ENCODE measurements at regions not wholly inside any gene's neighbourhood (a gene's known extent, or its start where the extent isn't known, plus 50 kb on each side); places are given as distances from the start of the nearest gene placed in this dataset.

DNA sequence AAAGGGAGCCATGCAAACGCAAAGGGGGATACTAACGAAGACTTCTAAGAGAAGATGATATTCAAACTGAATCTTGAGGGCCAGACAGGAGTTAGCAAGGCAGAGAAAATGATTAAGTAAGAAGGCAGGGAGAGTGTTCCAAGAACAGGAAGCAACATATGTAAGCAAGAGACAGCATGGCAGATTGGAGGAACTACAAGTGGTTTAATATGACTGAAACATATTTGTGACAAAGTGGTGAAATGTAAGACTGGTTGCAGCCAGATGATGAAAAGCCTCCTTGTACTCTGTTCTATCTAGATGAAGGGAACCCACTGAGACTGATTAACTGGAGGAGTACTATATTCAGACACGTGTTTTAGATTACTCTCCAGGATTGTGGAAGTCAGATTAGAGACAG, 116.6 kb upstream of the DIAPH2 start:
- Histone ChIP-seq H2BK120ac (replicated peaks; ENCODE audit: low read depth, low read length) (no peak overlapping the region), H2BK5ac (ENCODE audit: low read depth, low read length) (no peak overlapping the region), H2BK12ac (ENCODE audit: low read depth, low read length) (no peak overlapping the region), H3K27me3 (replicated peaks in 1 of 4; ENCODE audit: control insufficient read depth in 3 of 4, extremely low read depth in 1 of 4, insufficient read depth in 3 of 4, low read length in 3 of 4) (no peaks in the 10 kb centered on the region), H2AFZ (ENCODE audit: low read length) (no peak overlapping the region), H4K8ac (ENCODE audit: extremely low read depth, insufficient read depth, low read length) (no peak overlapping the region), H4K91ac (replicated peaks; ENCODE audit: insufficient read length, low read length) (no peak overlapping the region), H3K4me3 (ENCODE audit: extremely low read depth in 1 of 4, insufficient read depth in 2 of 4, low read depth in 3 of 4, low read length in 4 of 4) (no peak overlapping the region), H2BK15ac (ENCODE audit: low read length) (no peak overlapping the region), H3K23me2 (ENCODE audit: low read depth, low read length) (no peaks in the 10 kb centered on the region), H3K9me3 (ENCODE audit: insufficient read depth in 2 of 2, low read depth in 1 of 2, low read length in 1 of 2) (no peaks in the 10 kb centered on the region), H2AK5ac (ENCODE audit: low read depth, low read length) (no peak overlapping the region), H3K23ac (ENCODE audit: insufficient read length) (no peak overlapping the region), H2BK20ac (ENCODE audit: low read length) (no peak overlapping the region), H3K79me2 (ENCODE audit: control insufficient read depth in 1 of 2, insufficient read depth in 2 of 2, low read length in 2 of 2) (no peaks in the 10 kb centered on the region), H3K14ac (ENCODE audit: insufficient read length) (no peak overlapping the region), H3K18ac (ENCODE audit: extremely low read depth, low read length) (no peak overlapping the region), H4K5ac (ENCODE audit: insufficient read length, low read depth, low read length) (no peak overlapping the region), H3K79me1 (ENCODE audit: low read depth, low read length) (no peaks in the 10 kb centered on the region), H4K20me1 (replicated peaks in 1 of 2; ENCODE audit: control insufficient read depth in 1 of 2, insufficient read depth in 2 of 2, low read length in 2 of 2) (no peaks in the 10 kb centered on the region), H3K36me3 (ENCODE audit: control insufficient read depth in 2 of 4, insufficient read depth in 4 of 4, low read length in 3 of 4) (no peaks in the 10 kb centered on the region), H3K4me1 (replicated peaks in 1 of 4; ENCODE audit: control insufficient read depth in 3 of 4, insufficient read depth in 4 of 4, low read length in 3 of 4) (no peaks in the 10 kb centered on the region), H3K27ac (ENCODE audit: low read depth, low read length) (no peak overlapping the region), H3K4ac (replicated peaks; ENCODE audit: insufficient read length, low read depth, low read length) (no peak overlapping the region), H3K9ac (replicated peaks in 1 of 4; ENCODE audit: extremely low read depth in 1 of 4, low read depth in 3 of 4, low read length in 3 of 4) (no peak overlapping the region), H3K4me2 (ENCODE audit: insufficient read depth in 1 of 2, low read depth in 2 of 2, low read length in 2 of 2) (no peak overlapping the region), H3K56ac (replicated peaks; ENCODE audit: insufficient read length, low read depth, low read length) (no peak overlapping the region)
- ChIA-PET POLR2A (ENCODE audit: partially characterized antibody) (no interaction called here), CTCF (ENCODE audit: partially characterized antibody) (no interaction called here)
- no peak for FAIRE-seq
- 91% methylated on average over 3 of the region's 3 CpGs; no CpG with 5 or more reads in 1 of the 2 experiments for WGBS, 2 experiments (ENCODE audit: extremely low coverage in 1 of 2, insufficient coverage in 1 of 2, insufficient read length in 1 of 2, insufficient replicate concordance in 2 of 2, low coverage in 1 of 2, low lambda C conversion rate in 2 of 2, missing lambda C conversion rate in 1 of 2)
- DNase-seq (ENCODE audit: low read depth in 1 of 2, low spot score in 2 of 2) = no peak
- TF ChIP-seq FOSL1 (IDR thresholded peaks at IDR 0.05; ENCODE audit: insufficient read depth, low read depth, low read length) = no peak
- no peak for TF ChIP-seq GABPA (IDR thresholded peaks at IDR 0.05; ENCODE audit: borderline replicate concordance, insufficient read depth, low read length)
- TF ChIP-seq SP2 (IDR thresholded peaks at IDR 0.05; ENCODE audit: low read length) = no peak
- no peak for TF ChIP-seq TAF1 (IDR thresholded peaks at IDR 0.05; ENCODE audit: low read depth, low read length)
- TF ChIP-seq USF2 (IDR thresholded peaks at IDR 0.05; ENCODE audit: low read length) = no peak
- no peak for TF ChIP-seq MAFK (IDR thresholded peaks at IDR 0.05; ENCODE audit: low read depth, low read length)
- no peak for TF ChIP-seq SP1 (IDR thresholded peaks at IDR 0.05; ENCODE audit: low read depth, low read length)
- TF ChIP-seq EGR1 (IDR thresholded peaks at IDR 0.05; ENCODE audit: borderline replicate concordance, low read depth, low read length) = no peak
- no peak for TF ChIP-seq TBP (IDR thresholded peaks at IDR 0.05; ENCODE audit: low read depth, low read length)
